SW 1271 (cell line): ENCODE measurements at regions not wholly inside any gene's neighbourhood (a gene's known extent, or its start where the extent isn't known, plus 50 kb on each side); places are given as distances from the start of the nearest gene placed in this dataset.
A peak's percentile ranks its signal among the peaks of the same experiment; 100 is the strongest.
"Not testable (repeated sequence)": the region's sequence is repeated elsewhere in the genome, so short reads cannot be mapped to it uniquely, and the experiment has no call there.

Experiments
- DNase-seq, 2 experiments: peaks; one replicate each; lab custom pipeline; 2025; lab: John Stamatoyannopoulos, UW

DNA sequence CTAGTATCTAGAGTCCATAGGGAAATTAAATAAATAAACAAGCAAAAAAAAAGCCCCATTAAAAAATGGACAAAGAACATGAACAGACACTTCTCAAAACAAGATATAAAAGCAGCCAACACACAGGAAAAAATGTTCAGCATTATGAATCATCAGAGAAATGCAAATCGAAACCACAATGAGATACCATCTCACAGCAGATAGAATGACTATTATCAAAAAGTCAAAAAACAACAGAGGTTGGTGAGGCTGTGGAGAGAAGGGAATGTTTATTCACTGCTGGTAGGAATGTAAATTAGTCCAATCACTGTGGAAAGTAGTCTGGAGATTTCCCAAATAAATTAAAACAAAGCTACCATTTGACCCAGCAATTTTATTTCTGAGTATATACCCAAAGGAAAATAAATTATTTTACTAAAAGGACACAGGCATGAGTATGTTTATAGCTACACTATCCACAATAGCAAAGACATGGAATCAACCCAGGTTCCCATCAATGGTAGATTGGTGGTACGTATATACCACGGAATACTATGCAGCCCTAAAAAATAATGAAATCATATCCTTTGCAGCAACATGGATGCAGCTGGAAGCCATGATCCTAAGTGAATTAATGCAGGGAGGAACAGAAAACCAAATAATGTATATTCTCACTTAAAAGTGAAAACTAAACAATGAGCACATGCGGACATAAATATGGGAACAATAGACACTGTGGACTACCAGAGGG, 366.5 kb upstream of the SEMA3C start:
- peak in 1 of 2 experiments; percentile 71 for DNase-seq

DNA sequence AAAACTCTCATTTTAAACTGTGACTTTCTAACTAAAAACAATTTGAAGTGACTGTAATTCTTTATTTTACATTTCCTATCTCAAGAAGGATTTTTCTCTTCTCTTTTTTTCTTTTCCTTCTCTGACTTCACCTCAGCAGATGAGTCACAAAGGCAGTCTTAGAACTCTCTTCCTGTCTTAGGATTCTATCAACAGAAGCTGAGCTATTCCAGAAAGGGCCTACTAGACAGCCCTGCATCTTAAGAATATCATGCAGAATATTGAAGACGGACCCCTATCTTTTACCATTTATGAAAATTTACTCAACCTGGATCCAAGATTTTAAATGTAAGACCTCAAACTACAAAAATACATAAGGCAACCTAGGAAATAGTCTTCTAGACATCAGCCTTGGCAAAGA, 365.7 kb upstream of the SEMA3C start:
- peak in 1 of 2 experiments; percentile 64 for DNase-seq

DNA sequence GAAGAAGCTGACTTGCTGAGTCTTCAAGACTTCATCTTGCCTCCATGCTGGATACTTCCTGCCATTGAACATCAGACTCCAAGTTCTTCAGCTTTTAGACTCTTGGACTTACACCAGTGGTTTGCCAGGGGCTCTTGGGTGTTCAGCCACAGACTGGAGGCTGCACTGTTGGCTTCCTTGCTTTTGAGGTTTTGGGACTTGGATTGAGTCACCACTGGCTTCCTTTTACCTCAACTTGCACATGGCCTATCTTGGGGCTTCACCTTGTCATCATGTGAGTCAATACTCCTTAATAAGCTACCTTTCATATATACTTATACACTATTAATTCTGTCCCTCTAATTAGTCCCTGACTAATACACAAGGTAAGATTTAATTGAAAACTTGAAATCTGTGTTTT, 361.7 kb upstream of the SEMA3C start:
- DNase-seq, result no peak

DNA sequence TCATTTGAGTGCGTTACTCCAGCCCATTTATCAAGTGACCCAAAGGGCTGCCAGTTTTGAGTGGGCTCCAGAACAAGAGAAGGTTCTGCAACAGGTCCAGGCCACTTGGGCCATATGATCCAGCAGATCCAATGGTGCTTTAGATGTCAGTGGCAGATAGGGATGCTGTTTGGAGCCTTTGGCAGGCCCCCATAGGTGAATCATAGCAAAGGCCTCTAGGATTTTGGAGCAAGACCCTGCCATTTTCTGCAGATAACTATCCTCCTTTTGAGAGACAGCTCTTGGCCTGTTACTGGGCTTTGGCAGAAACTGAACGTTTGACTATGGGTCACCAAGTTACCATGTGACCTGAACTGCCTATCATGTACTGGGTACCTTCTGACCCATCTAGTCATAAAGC, 358.8 kb upstream of the SEMA3C start:
- DNase-seq, result no peak

DNA sequence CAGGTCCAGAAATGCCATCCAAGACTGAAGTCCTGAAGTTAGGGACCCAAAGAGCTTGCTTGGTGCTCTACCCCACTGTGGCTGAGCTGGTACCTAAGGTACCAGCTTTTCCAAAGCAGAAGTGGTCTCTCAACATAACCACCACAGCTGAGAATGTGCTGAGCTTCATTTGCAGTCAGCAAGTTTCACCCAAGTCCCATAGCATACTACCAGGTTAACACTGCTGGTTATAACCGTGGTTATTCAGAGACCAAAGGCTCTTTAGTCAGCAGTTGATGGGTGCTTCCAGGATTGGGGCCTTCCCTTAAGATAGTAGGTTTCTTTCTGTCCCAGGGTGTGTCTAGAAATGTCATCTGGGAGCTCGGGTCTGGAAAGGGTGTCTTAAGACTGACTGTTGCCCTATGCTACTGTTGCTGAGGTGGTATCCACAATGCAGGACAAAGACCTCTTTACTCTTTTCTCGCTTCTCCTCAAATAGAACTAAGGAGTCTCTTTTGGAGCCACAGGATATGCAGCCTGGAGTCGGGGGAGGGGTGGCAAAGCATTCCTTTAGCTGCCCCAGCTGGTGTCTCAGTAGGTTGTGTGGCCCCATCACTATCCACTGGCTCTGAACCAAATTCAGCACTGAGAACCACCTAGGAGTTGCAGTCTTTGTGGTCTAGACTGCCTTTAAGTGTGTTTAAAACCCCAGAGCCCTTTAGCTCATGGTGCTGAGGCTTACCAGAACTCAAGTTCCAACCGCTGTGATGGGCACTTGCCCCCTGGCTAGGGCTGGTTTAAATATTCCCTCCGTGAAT, 354.9 kb upstream of the SEMA3C start:
- no peak for DNase-seq

DNA sequence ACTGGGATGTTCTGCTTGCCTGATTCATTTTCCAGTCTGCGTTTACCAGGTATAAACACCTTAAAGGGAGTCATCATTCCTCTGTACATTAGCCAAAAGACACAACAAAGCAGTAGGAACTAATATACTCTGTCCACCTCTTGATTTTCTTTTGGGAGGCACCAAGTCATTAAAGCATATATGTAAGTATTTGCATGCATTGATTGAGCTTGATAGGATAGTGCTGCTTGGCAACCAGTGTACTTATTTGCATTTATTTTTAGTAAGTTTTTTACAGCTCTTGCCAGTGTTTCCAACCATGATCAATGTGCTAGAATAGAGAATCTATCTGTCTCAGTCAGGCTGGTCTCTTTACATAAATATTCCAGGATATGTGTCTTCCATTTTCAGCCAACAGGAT, 353.3 kb upstream of the SEMA3C start:
- DNase-seq, result no peak

DNA sequence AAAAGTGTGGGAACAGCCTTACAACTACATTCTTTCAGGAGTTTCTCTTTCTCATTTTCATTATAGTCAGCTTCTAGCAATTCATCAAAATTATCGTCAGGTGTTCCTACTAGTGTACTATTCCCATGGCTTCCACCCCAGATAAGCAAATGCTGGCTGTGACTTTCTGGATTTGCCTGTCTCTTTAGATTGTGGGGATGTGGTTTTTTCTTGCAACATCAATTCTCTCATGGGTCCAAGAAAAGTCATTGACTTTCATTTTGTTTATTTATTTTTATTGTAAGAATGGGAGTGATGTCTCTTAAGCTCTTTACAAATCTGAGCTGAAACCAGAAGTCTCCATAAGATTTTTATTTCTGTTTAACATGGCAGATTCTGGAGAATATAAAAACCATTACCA, 349.7 kb upstream of the SEMA3C start:
- DNase-seq, result no peak

DNA sequence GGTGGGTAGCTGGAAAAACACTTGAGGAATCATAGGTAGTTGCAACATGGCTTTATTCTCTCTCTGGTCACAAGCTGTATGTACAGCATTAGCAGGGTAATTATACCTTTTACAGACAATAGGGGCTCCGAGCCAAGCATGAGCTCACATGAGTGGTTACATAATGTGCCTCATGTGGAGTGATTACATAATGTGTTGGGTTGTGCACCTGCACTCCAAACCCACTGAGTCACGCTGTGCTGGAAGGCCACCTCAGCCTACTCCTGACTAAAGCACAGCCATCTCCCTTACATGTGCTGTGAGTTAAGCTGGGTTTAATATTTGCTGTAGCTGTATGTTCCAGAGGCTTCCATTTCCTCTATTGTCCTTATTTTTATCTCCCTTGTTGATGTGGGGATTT, 348.7 kb upstream of the SEMA3C start:
- no peak for DNase-seq

DNA sequence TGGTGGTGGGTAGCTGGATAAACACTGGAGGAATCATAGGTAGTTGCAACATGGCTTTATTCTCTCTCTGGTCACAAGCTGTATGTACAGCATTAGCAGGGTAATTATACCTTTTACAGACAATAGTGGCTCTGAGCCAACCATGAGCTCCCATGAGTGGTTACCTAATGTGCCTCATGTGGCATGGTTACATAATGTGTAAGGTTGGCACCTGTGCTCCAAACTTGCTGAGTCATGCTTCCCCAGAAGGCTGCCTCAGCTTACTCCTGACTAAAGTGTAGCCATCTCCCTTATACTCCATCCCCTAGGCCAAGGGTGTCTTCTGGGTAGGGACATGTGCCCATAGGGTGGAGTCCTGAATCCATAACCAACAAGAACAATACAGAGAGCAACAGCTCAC, 345.3 kb upstream of the SEMA3C start:
- DNase-seq, result no peak

DNA sequence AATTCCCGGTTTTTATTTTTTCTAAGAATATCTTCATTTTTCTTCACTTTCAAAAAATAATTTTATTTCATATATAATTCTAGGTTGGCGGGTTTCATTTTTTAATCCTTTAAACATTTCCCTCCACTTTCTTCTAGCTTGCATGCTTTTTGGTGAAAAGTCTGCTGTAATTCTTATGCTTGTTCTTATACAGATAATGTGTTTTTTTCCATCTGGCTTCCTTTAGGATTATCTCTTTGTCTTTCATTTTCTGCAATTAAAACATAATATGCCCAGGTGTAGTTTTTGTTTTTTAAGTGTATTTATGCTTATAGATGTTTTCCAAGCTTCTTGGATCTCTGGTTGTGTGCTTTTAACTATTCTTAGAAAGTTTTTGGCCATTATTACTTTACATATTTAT, 341.3 kb upstream of the SEMA3C start:
- no peak for DNase-seq

DNA sequence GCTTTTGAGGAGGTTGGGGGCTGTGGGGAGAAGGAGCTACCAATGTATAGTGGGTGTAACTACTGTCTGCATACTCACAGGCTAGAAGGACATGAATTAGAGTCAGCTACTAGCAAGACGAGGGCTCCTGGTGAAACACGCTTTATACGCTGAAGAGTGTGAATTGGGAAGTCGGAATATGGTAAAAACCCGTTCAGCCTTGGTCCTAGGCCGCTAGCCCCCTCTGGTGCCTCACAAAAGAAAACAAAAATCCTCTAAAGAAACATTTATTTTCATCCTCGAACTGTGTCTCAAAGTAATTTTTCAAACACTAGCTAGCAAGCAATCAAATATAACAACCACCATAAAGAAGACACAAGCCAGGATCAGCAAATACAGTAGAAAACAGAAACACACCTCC, 338.1 kb upstream of the SEMA3C start:
- DNase-seq, result no peak

DNA sequence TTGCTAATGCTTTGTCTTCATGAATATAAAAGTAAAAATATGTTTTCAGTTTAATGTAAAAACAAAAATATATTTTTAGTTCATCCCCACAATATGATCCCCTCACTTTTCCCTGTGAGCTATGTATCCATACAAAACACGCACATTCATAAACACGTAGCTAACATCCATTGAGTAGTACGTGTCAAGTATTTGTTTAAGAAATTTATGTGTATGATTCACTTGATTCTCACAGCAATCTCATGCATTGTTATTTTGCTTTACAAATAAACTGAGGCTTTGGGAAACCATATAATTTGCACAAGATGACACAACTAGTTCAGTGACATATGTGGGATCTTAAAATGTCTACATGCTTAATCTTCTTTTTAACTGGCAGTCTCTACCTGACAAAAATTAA, 329.6 kb upstream of the SEMA3C start:
- no peak for DNase-seq

DNA sequence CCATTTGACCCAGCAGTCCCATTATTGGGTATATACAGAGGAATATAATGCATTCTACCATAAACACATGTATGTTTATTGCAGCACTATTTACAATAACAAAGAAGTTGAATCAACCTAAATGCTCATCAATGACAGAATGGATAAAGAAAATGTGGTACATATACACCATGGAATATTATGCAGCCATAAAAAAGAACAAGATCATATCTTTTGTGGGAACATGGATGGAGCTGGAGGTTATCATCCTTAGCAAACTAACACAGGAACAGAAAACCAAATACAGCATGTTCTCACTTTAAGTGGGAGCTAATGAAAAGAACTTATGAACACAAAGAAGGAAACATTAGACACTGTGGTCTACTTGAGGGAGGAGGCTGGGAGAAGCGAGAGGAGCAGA, 328.5 kb upstream of the SEMA3C start:
- DNase-seq, result not testable (repeated sequence)

DNA sequence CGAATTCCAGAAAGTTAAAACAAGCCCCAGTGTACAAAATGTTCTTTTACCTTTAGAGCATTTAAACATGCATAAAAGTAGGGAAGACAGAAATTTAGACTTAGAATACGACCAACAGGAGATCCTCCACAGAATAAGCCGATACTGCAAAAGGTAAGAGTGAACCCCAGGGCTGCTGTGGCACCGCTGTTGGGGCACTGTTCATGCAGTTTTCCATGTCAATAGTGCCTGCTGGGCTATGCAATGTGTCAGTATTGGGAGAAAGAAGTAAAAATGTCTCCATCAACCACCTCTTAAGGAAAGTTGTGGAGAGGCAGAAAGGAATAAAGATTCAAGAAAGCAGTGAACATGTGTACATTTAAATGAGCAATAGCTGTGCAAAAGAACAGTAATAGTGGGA, 326.5 kb upstream of the SEMA3C start:
- no peak for DNase-seq

DNA sequence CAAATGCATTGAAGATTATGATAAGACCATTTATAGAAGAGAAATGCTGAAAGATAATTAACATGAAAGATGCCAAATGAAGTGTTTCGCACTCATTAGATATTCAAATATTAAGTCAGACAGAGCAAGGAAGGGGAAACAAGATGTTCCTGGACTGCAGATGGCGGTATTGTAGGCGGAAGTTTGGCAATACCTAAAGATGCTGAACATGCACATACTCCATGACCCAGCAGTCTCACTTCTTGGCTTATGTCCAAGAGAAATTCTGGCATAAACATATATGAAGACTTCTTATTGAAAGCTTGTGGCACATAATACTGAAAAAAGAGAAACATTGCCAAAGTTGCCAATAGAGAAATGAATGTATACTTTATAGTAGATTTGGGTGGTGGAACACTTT, 325.4 kb upstream of the SEMA3C start:
- DNase-seq, result peak in 1 of 2 experiments; percentile 26

DNA sequence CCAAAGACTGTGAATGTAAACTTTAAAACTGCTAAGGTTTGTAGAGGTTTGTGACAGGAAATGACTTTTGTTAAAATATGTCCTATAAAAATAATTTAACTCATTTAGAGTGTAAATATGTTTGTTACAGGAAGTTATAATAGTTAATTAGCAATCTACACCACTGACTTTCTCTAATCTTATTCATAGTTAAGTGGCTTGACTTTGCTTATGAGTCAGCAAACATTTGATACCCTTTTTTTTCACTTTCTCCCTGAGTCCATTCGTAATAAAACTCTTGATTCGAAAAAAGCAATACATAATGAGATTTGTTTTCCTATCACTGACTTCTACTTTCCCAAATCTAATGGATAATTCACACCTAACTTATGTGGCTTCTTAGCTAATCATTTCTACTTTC, 317.7 kb upstream of the SEMA3C start:
- DNase-seq, result no peak

DNA sequence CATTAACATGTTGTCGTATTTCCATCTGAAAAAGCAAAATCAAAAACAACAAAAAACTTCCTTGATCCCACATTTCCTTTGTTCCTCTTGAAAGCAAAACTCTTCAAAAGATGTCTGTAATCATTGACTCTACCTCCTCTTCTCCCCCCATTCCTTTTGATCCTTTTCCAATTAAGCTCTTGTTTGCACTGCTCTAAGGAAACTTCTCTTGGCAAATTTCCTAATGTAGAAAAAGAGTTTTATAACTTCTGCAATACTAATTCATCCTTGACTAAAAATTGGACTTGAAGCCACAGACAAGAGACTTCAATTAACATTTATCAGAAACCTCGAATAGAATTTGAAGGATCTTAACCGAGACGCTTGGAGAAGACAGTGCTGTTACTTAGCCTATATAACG, 317.1 kb upstream of the SEMA3C start:
- DNase-seq, result no peak

DNA sequence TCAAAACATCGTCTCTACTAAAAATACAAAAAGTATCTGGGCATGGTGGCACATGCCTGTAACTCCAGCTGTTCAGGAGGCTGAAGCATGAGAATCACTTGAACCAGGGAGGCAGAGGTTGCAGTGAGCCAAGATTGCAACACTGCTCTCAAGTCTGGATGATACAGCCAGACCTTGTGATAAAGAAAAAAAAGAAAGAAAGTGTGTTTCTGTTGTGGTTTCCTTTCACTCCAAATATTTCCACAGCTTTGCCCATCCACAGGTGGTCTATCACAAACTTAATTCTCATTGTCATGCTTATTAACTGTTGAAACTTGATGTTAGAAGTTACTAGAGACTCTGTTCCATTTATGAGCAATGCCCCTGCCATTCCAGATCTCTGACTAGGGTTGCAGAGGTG, 316.0 kb upstream of the SEMA3C start:
- DNase-seq, result no peak

DNA sequence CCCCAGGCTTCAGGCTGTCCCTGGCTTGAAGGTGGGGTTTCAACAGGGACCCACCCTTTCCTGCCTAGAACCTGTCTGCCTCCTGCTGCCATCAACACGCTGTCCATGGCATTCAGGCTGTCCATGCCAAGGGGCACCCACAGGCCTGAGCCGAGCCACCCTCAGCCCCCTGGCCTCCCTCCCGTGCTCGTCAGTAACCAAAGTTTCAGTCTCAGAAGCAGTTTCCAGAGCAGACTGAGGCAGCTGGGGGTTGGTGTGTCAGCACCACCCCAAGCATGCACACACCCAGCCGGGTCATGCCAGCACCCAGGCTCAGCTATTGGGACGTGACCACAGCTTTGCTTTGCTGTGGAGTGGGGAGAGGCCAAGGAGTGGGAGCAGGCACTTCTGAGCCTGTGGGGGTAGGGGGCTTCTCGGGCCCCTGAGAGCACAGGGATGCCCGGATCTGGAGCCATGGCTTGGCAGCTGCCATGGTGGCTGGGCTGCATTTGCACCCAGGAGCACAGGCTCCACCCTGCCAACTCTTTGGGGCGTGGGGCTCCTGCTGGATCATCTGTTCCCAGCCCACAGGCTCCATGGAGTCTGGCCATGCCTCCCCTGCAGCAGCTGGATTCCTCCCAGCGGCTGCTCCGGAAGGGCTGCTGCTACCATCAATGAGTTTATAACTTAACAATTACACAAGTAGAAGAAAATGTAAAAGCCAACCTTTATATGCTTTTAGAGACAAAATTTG, 314.5 kb upstream of the SEMA3C start:
- no peak for DNase-seq

DNA sequence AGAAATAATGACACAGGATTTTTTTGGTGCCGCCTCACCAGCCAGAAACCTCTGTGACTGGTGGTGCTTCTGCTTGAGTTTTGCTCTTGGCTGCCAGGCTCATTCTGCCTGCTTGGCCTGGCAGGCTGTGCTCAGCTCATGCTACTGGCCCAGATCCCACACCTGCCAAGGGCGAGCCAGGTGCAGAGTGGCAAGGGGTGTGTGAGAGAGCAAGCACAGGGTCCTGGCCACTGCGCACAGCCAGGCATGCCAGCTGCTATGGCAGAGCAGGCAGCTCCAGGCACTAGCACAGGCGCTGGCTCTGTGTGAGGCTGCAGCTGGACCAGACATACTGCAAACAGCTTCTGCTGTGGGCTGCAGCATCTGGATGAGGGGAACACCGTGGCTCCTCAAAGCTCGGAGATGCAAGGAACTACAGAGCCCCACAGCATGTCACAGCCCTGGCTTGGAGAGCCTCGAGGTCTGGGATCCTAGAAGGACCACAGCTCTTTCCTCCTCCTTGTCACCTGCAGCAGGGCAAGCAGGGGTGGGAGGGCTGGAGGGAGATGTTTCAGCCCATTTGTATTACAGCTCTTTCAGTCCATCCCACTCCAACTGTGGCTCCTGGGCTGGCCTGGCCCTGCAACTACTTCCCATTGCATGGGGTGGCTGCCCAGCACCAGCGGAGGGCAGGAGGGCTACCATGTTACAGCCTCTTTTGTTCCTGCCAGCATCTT, 313.4 kb upstream of the SEMA3C start:
- no peak for DNase-seq

DNA sequence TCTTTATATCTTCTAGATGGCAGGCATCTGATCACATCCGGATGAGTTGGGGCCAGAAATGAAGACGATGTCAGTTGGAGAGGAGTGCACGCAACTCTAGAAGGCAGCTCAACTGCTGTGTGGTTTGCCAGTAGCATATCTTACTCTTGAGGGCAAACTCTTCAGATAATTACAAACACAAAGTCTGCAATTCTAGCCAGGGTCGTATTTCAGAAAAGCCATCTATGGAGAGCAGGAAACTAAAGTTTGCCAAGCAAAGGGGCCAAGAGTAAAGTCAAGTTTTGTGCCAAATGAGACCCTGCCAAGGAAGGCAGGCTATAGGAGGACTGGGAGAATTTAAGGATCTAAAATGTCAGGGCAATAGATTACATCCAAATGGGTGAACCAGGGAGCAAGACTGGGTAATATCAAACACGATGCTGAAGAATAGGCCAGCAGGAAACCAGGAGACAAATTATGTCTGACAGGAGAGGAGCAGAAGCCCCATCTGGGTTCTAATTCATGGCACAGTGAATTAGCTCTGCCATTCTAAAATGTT, 312.5 kb upstream of the SEMA3C start:
- DNase-seq, result no peak

DNA sequence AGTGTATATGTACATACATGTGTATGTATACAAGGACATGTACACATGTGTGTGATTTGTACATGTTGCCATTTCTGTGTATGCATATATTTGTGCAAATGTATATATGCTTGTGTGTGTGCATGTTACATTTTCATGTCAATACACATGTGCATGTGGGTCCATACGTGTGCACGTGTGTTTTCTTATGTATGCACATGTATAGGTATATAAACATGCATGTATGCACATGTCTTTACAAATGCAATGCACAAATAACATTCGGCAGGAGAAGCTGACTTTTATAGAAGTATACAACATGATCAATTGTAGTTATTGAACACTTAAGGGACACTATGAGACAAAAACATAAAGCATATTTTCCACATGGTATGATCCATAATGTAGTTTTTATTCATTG, 307.4 kb upstream of the SEMA3C start:
- no peak for DNase-seq
